WTC11 (cell line): ENCODE measurements at regions not wholly inside any gene's neighbourhood (a gene's known extent, or its start where the extent isn't known, plus 50 kb on each side); places are given as distances from the start of the nearest gene placed in this dataset.

Source experiments
- AFF4 ChIP-seq: sonication (generic); formaldehyde crosslinking; IDR thresholded peaks from 2 replicates; pipeline ENCODE4 v1.8.1; 2023; ENCODE audit warnings: mild to moderate bottlenecking, missing genetic modification reagents, borderline replicate concordance
- CREM ChIP-seq: sonication (generic); formaldehyde crosslinking; IDR thresholded peaks from 2 replicates; pipeline ENCODE4 v1.8.1; 2022; ENCODE audit warnings: mild to moderate bottlenecking, missing genetic modification reagents, moderate library complexity
- CTCF ChIP-seq: fragments of 200-600 bp; IDR thresholded peaks from 2 replicates; pipeline ENCODE4 v1.8.0; 2022; ENCODE audit warnings: antibody characterized with exemption
- MLX ChIP-seq: sonication (generic); formaldehyde crosslinking; IDR thresholded peaks from 2 replicates; pipeline ENCODE4 v1.8.1; 2023; ENCODE audit warnings: mild to moderate bottlenecking, missing genetic modification reagents, moderate library complexity
- PRRX2 ChIP-seq: fragments of 250-450 bp; sonication (Bioruptor Pico); IDR thresholded peaks from 2 replicates; pipeline ENCODE4 v1.8.0; 2021; ENCODE audit warnings: mild to moderate bottlenecking
- SMAD4 ChIP-seq: sonication (generic); formaldehyde crosslinking; IDR thresholded peaks from 2 replicates; pipeline ENCODE4 v1.8.0; 2022; ENCODE audit warnings: mild to moderate bottlenecking, missing genetic modification reagents
- SP1 ChIP-seq: sonication (generic); formaldehyde crosslinking; conservative IDR thresholded peaks from 2 replicates; pipeline ENCODE4 v1.8.1; 2022; ENCODE audit warnings: missing genetic modification reagents
- TEAD4 ChIP-seq: sonication (generic); formaldehyde crosslinking; IDR thresholded peaks from 2 replicates; pipeline ENCODE4 v1.8.0; 2022; ENCODE audit warnings: mild to moderate bottlenecking, missing genetic modification reagents
- ZNF232 ChIP-seq: sonication (generic); formaldehyde crosslinking; IDR thresholded peaks from 2 replicates; pipeline ENCODE4 v1.8.0; 2022; ENCODE audit warnings: mild to moderate bottlenecking, missing genetic modification reagents
- ZNF423 ChIP-seq: fragments of 250-450 bp; sonication (Bioruptor Pico); IDR thresholded peaks from 2 replicates; pipeline ENCODE4 v2.1.2; 2022; ENCODE audit warnings: mild to moderate bottlenecking, moderate library complexity

- TF ChIP-seq AFF4 (no peak), TEAD4 (no peak), CREM (CRISPR knock-in tag) (no peak), CTCF (no peak), ZNF423 (CRISPR knock-in tag) (no peak), ZNF232 (CRISPR knock-in tag) (no peak), PRRX2 (CRISPR knock-in tag) (no peak), SMAD4 (CRISPR knock-in tag) (no peak), SP1 (no peak), MLX (CRISPR knock-in tag) (no peak)
Observed at GRCh38 chr6:88266126-88266525, 100.0 kb upstream of the CNR1 start.
